HG03095 (cell line): ENCODE measurements at regions not wholly inside any gene's neighbourhood (a gene's known extent, or its start where the extent isn't known, plus 50 kb on each side); places are given as distances from the start of the nearest gene placed in this dataset.

ENCODE experiments used
- ATAC-seq: cut with Tn5 transposase; IDR thresholded peaks from one replicate; pipeline ENCODE4 v1.9.1; 2021; ENCODE audit warnings: moderate library complexity; ENCODE audit not compliant: unreplicated experiment

- ATAC-seq: no peak
Observed at GRCh38 chr13:107360010-107360409, 792.1 kb upstream of the ARGLU1 start.

DNA sequence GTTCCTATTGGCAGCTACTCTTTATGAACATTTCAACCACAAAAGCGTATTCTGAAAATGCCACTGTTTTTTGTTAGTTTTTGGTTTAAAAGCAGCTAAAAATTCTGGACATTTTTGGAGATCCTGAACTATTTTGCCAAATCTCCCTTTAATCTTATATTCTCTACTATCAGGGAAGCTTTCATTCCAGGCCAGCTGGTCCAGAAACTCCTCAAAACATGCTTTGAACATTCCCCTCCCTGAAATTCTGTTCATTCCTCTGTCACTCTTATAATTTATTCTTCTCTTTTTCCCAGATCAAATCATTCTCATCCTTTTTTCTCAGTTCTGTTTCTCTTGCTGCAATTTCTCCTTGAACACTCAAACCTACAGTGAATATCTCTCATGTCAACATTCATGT, 790.9 kb upstream of the ARGLU1 start:
- no peak for ATAC-seq

GRCh38 chr13:107351305-107351704, 783.4 kb upstream of the ARGLU1 start:
- no peak for ATAC-seq

DNA sequence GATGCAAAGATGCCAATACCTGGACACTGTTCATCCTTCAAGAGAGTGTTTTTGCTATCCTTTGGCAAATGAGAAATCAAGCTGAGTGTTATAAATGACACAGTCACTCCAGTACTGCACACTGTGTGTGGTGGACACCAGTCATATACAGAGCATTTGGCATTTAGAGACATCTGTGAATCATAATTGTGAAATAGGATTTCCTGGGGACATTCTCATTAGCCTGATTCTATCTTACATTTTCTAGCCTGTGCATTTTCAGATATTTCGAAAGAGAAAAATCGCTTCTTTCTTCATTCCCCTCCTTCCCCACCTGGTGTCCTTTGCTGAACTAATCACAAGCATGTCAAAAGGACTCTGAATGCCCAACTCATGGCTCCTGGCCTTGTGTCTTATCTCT, 781.0 kb upstream of the ARGLU1 start:
- no peak for ATAC-seq

DNA sequence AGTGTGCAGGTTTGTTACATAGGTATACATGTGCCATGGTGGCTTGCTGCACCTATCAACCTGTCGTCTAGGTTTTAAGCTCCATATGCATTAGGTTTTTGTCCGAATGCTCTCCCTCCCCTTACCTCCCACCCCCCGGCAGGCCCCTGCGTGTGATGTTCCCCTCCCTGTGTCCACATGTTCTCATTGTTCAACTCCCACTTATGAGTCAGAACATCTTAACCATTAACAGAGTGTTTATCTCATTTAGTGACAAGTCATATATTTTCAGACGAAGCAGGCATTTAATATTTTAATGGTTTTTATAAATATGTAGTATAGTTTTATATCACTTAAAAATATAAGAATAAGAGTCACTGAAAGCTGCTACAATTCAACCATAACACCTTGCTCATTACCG, 780.5 kb upstream of the ARGLU1 start:
- no peak for ATAC-seq

- ATAC-seq: no peak
Observed at GRCh38 chr13:107347641-107348369, 779.9 kb upstream of the ARGLU1 start.

DNA sequence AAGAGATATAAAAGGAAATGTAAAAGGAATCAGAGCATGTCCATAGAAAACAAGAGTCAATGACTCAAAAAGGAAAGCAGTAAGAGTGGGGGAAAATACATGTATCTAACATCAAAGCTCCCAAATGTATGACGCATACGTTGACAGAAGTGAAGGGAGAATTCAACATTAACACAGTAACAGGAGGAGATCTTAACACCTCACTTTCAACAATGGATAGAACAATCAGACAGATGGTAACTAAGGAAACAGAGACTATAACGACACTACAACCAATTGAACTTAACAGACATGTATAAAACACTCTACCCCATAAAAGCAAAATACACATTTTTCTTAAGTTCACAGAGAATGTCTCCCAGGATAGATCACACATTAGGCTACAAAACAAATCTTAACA, 774.8 kb upstream of the ARGLU1 start:
- no peak for ATAC-seq

DNA sequence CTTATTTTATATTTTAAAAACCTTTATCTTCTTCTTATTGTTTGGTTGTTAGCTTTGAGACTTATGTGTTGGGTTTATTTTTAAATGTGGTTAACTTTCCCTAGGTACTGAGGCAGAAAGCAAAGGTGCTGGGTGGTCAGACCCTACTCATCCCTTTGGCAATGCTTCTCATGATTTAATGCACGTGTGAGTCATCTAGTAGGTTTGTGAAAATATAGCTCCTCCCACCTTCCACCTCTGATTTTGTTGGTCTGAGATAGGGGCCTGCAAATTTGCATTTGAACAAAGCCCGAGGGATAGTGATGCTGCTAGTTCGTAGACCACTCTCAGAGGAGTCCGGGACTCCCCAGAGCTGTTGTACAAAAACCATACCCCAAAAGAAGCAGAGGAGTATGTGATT, 771.3 kb upstream of the ARGLU1 start:
- no peak for ATAC-seq

DNA sequence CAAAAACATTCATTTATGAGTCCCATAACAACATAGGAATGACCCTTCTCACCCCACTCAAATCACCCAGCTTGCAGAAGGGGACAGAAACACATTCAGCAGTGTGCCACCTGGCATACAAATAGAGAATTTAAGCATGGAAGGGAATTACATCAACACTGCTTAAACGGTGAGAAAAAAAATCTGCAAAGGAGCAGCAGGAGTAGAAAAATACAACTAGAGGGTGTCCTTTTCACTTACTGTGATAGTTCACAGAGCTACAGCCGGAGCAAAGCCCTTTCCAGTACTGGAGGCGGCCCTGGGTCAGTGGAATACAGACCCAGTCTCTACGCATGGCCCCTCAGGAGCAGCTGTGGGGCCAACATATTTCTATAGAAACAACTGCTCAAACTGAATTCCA, 764.3 kb upstream of the ARGLU1 start:
- ATAC-seq: no peak

- no peak for ATAC-seq
Observed at GRCh38 chr13:107331359-107331758, 763.4 kb upstream of the ARGLU1 start.

DNA sequence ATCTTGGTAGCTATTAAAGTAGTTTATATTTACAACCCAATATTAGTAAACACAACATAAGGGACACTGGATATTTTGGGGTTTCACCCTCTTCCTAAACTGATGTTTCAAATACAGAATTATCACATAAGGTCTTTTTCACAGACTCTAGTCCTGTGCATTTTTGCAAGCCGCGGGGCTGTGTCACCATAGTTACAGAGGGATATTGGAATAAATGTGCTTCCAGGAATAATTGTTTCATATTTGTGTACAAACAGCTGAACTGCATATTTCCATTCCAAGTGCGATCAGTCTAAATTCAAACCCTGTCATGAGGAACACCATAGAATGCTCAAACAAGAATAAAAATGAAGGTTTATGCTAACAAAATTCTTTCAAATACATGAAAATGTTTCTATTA, 762.5 kb upstream of the ARGLU1 start:
- ATAC-seq: no peak

DNA sequence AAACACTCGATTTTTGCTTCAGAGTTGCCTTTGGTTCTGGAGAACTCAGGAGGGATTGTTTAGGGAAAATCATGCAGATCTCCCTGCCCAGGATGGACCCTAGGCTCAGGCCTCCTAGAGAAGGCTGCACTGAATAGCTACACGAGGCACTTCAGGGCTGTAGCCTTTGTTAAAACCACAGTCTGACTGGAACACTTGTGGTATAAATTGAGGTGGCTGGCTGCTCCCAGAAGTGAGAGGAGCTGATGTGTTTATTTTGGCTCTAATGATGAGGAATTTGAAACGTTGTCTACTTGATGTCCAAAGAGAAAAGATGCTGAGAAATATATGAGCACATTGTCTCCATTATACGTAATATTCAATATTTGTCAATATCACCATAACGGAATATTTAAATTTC, 762.1 kb upstream of the ARGLU1 start:
- ATAC-seq: no peak

DNA sequence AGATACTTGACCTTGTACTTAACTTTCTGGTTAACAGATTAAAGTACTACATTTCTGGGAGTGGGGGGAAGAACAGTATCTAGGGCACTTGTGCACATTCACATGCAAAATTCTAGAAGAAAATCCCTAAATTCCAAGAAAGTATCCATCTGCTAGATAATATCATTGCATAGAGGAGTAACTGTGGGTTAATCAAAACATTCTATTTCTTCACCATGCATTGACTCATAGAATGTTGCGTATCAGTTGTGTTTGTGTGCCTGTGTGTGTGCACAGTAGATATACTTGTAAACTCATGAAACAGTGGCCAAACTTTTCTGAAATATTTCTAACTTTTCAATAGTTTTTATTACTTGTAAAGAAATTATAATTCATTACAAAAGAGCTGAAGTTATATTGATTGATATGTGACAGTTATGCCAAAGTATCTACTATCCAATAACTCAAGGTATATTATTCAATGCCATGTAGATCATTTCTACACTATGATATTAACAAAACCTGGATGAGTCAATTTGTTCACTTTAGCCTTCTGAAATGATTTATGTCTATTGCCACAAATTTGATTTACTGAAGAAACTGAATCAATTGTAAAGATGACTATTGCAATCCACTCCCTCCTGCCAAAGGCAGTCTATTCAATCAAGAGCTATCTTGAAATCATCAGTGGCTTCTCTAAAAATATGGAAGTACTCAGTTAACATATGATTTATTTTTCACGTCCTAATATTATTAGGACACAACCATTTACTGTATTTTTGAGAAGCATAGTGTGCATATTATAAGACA, 756.7 kb upstream of the ARGLU1 start:
- no peak for ATAC-seq

DNA sequence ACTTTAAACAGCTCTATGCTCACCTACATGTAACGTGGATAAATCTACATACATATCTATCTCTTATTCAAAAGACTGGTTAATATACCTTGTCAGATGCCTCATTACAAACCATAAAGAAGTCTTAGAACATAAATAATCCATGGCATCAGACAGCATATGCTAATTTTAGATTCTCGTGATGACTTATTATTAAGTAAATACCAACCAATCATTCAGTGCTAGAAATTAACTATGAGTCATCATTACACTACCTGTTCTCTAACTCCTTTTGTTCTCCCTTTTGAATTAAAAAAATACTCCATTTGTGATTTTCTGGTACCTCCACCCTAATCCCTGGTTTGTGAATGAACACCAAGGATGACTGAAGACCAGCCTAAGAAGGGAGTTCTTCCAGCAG, 754.3 kb upstream of the ARGLU1 start:
- ATAC-seq: no peak

GRCh38 chr13:107305178-107305577, 737.2 kb upstream of the ARGLU1 start:
- ATAC-seq: no peak

- no peak for ATAC-seq
Observed at GRCh38 chr13:107301724-107302374, 733.9 kb upstream of the ARGLU1 start.

DNA sequence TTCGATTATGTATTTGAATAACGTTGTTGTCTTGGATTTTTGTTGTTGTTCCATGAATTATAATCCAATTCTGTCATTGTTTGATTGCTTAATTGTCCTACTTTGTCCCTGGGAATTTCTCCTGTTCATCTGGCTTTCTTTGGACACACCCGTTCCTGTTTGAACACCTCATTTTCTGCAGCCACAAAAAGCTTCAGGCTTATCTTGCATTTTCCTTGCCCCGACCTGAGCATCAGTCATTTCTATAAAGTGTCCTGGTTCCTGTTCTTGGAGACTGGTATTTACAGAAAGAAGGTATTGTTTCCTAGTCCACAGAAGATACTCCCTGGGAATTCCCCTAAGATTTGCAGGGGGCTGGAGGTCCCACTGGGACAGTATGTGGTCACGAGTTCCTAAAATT, 731.8 kb upstream of the ARGLU1 start:
- ATAC-seq: no peak

GRCh38 chr13:107296804-107297203, 728.9 kb upstream of the ARGLU1 start:
- no peak for ATAC-seq

DNA sequence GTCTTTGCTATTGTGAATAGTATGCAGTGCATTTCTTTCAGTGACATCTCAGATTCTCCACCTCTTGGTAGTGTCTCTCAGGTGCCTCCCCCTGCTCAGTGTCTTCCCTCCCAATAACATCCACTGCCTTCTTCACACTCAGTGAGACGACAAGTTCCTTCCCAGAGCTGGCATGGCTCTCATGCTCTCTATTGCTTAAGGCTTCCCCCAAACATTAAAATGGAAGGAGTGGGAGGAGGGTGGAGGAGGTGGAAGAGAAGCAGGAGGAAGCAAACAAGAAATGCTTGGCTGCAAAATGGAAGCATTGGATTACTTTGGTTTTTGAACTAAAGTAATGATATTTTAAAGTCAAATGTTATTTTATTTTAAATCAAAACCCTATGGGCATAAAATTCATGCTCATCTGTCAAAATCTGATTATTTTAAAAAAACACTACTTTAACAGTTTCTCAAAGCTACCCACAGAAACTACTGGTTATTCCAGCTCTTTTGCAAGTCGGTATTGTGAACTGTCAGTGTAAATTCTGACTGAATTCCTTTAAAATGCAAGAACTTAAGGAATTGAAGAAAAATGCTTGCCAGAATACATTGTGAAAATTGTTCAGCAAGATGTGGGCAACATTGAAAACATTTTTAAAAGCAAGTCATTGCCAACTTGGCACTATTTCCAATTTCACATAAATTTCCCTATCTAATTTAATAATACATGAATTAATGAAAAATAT, 727.6 kb upstream of the ARGLU1 start:
- ATAC-seq: no peak

- ATAC-seq: no peak
Observed at GRCh38 chr13:107293924-107294323, 726.0 kb upstream of the ARGLU1 start.

DNA sequence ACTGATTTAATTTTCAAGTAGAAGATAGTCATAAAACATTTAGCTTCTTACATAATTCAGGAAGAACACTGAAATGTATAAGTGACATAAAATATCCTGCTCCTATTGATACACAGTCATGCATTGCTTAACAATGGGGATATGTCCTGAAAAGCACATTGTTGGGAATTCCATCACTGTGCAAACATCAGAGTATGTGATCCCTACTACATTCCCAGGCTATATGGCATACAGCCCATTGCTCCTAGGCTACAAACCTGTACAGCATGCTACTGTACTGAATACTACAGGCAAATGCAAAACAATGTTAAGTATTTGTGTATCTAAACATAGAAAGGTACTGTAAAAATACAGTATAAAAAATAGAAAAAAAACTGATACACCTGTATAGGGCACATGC, 723.9 kb upstream of the ARGLU1 start:
- ATAC-seq: no peak
